ENCODE measurements at regions not wholly inside any gene's neighbourhood (a gene's known extent, or its start where the extent isn't known, plus 50 kb on each side); places are given as distances from the start of the nearest gene placed in this dataset.

- Histone ChIP-seq H3K9me2 (ENCODE audit: insufficient read depth) (no peaks in the 10 kb centered on the region), H3K4me3 (no peak overlapping the region), H3K4me2 (no peak overlapping the region), H3K27ac (no peak overlapping the region), H3K4me1 (replicated peaks; ENCODE audit: insufficient read depth) (peaks cover 9% of the 10 kb centered on the region; the same call in 1 of the 2 replicates), H4K20me1 (ENCODE audit: insufficient read depth) (no peaks in the 10 kb centered on the region), H3F3A (ENCODE audit: insufficient read depth, low read depth) (peaks cover 6% of the 10 kb centered on the region; the same call in 1 of the 2 replicates), H3K27me3 (ENCODE audit: insufficient read depth, low read depth) (no peaks in the 10 kb centered on the region), H3K9me3 (ENCODE audit: insufficient read depth, low read depth) (no peaks in the 10 kb centered on the region), H2AFZ (no peak overlapping the region), H3K79me2 (ENCODE audit: low read depth) (no peaks in the 10 kb centered on the region), H3K36me3 (ENCODE audit: low read depth) (no peaks in the 10 kb centered on the region)
- CTCF ChIA-PET: no interaction called here
- no peak for DNase-seq
- intact Hi-C loops (cut with micrococcal nuclease; ENCODE audit: unreplicated experiment): no loop called here
- no peak for TF ChIP-seq CTCF (conservative IDR thresholded peaks at IDR 0.05)
- no peak for TF ChIP-seq EZH2 (IDR thresholded peaks at IDR 0.05; ENCODE audit: low read depth)
- BruUV-seq (replicated peaks): no TSS peak
- POLR2A ChIA-PET (ENCODE audit: unreplicated experiment): interaction anchor here (0.7 kb wide), 1 partner anchor 75 kb away, joined by 9 read pairs; no protein-coding TSS in a partner anchor
Measured at GRCh38 chr9:81455462-81456219, 233.7 kb downstream of the TLE1 start.

- H3F3A ChIP-seq (ENCODE audit: insufficient read depth, low read depth): no peaks in the 10 kb centered on the region
- H3K79me2 ChIP-seq (ENCODE audit: low read depth): no peaks in the 10 kb centered on the region
- no peaks in the 10 kb centered on the region for H3K4me1 ChIP-seq (replicated peaks; ENCODE audit: insufficient read depth)
- intact Hi-C loops (cut with micrococcal nuclease; ENCODE audit: unreplicated experiment): no loop called here
- no peaks in the 10 kb centered on the region for H3K27me3 ChIP-seq (ENCODE audit: insufficient read depth, low read depth)
- no peak overlapping the region for H3K4me3 ChIP-seq
- no peaks in the 10 kb centered on the region for H4K20me1 ChIP-seq (ENCODE audit: insufficient read depth)
- no peaks in the 10 kb centered on the region for H3K9me2 ChIP-seq (ENCODE audit: insufficient read depth)
- H2AFZ ChIP-seq: no peak overlapping the region
- POLR2A ChIA-PET (ENCODE audit: unreplicated experiment): no interaction called here
- H3K4me2 ChIP-seq: no peak overlapping the region
- H3K9me3 ChIP-seq (ENCODE audit: insufficient read depth, low read depth): peaks cover 8% of the 10 kb centered on the region
- DNase-seq: no peak
- BruUV-seq (replicated peaks): no TSS peak
- H3K36me3 ChIP-seq (ENCODE audit: low read depth): no peaks in the 10 kb centered on the region
- CTCF ChIA-PET: no interaction called here
- no peak for TF ChIP-seq EZH2 (IDR thresholded peaks at IDR 0.05; ENCODE audit: low read depth)
- TF ChIP-seq CTCF (conservative IDR thresholded peaks at IDR 0.05): no peak
- H3K27ac ChIP-seq: no peak overlapping the region
Measured at GRCh38 chr9:81445331-81445921, 243.9 kb downstream of the TLE1 start.

- Histone ChIP-seq H3K4me2 (no peak overlapping the region), H3K36me3 (ENCODE audit: low read depth) (no peaks in the 10 kb centered on the region), H4K20me1 (ENCODE audit: insufficient read depth) (no peaks in the 10 kb centered on the region), H3K9me2 (ENCODE audit: insufficient read depth) (no peaks in the 10 kb centered on the region), H3K79me2 (ENCODE audit: low read depth) (no peaks in the 10 kb centered on the region), H3K27ac (no peak overlapping the region), H3F3A (ENCODE audit: insufficient read depth, low read depth) (no peaks in the 10 kb centered on the region), H2AFZ (no peak overlapping the region), H3K4me1 (replicated peaks; ENCODE audit: insufficient read depth) (no peaks in the 10 kb centered on the region), H3K9me3 (ENCODE audit: insufficient read depth, low read depth) (peaks cover 8% of the 10 kb centered on the region), H3K4me3 (no peak overlapping the region), H3K27me3 (ENCODE audit: insufficient read depth, low read depth) (no peaks in the 10 kb centered on the region)
- BruUV-seq (replicated peaks): no TSS peak
- no peak for TF ChIP-seq CTCF (conservative IDR thresholded peaks at IDR 0.05)
- TF ChIP-seq EZH2 (IDR thresholded peaks at IDR 0.05; ENCODE audit: low read depth): no peak
- intact Hi-C loops (cut with micrococcal nuclease; ENCODE audit: unreplicated experiment): no loop called here
- CTCF ChIA-PET: no interaction called here
- no peak for DNase-seq
- POLR2A ChIA-PET (ENCODE audit: unreplicated experiment): no interaction called here
Measured at GRCh38 chr9:81431641-81432040, 257.7 kb downstream of the TLE1 start.
